Gastroesophageal sphincter (tissue), 3 donors: ENCODE measurements at regions not wholly inside any gene's neighbourhood (a gene's known extent, or its start where the extent isn't known, plus 50 kb on each side); places are given as distances from the start of the nearest gene placed in this dataset.

Source experiments
- POLR2A ChIP-seq, 2 donors: fragments of 450-650 bp; IDR thresholded peaks; one replicate each; pipeline ENCODE4 v1.6.1; 2017; ENCODE audit warnings: antibody characterized with exemption in 2 of 2, mild to moderate bottlenecking in 2 of 2, moderate library complexity in 1 of 2
- TF ChIP-seq, protein P1 (sequence below), 4 experiments: fragments of 200-600 bp in 2 of 4; fragments of 450-650 bp in 2 of 4; sonication (generic) in 1 of 4; IDR thresholded peaks; one replicate each; pipeline ENCODE4 v1.5.1; 2017 to 2019; ENCODE audit warnings: antibody characterized with exemption in 4 of 4, mild to moderate bottlenecking in 2 of 4, moderate library complexity in 2 of 4

DNA sequence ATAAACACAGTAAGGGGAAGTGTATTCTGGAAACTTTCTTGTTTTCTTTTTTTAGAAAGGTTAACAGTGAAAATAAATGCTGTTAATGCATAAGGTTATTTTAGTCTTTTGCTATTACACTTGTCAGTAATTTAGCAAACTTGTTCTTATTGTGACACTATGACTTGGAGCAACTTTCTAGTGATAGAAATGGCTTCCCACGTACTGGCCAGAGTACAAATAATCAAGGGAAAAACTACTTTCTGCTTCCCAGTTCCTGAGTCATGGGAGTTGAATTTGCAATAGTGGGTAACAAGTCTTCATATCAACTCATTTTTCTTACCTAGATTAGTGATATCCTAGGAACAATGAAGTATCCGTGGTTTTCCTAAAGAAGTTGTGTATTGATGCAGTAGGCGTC, 1072.3 kb downstream of the FLRT2 start:
- TF ChIP-seq, protein P1, sequence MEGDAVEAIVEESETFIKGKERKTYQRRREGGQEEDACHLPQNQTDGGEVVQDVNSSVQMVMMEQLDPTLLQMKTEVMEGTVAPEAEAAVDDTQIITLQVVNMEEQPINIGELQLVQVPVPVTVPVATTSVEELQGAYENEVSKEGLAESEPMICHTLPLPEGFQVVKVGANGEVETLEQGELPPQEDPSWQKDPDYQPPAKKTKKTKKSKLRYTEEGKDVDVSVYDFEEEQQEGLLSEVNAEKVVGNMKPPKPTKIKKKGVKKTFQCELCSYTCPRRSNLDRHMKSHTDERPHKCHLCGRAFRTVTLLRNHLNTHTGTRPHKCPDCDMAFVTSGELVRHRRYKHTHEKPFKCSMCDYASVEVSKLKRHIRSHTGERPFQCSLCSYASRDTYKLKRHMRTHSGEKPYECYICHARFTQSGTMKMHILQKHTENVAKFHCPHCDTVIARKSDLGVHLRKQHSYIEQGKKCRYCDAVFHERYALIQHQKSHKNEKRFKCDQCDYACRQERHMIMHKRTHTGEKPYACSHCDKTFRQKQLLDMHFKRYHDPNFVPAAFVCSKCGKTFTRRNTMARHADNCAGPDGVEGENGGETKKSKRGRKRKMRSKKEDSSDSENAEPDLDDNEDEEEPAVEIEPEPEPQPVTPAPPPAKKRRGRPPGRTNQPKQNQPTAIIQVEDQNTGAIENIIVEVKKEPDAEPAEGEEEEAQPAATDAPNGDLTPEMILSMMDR (IDR thresholded peaks at IDR 0.05): no peak
- TF ChIP-seq POLR2A (IDR thresholded peaks at IDR 0.05): no peak
